ENCODE measurements at regions not wholly inside any gene's neighbourhood (a gene's known extent, or its start where the extent isn't known, plus 50 kb on each side); places are given as distances from the start of the nearest gene placed in this dataset.

- TF ChIP-seq SIX5 (IDR thresholded peaks at IDR 0.05; ENCODE audit: low read depth, low read length), result no peak
- no peak for TF ChIP-seq TEAD4 (IDR thresholded peaks at IDR 0.05; ENCODE audit: low read depth, low read length)
- TF ChIP-seq TCF12 (IDR thresholded peaks at IDR 0.05; ENCODE audit: low read depth, low read length), result no peak
- no peak for TF ChIP-seq MAX (IDR thresholded peaks at IDR 0.05)
Measured at GRCh38 chr18:51878724-51879123, 461.3 kb upstream of the DCC start (continued).
